Transverse colon (tissue), 3 donors: ENCODE measurements at regions not wholly inside any gene's neighbourhood (a gene's known extent, or its start where the extent isn't known, plus 50 kb on each side); places are given as distances from the start of the nearest gene placed in this dataset.

Source experiments
- POLR2A ChIP-seq: fragments of 450-650 bp; IDR thresholded peaks from one replicate; pipeline ENCODE4 v1.6.1; 2016; ENCODE audit warnings: antibody characterized with exemption, mild to moderate bottlenecking, moderate library complexity
- POLR2AphosphoS5 ChIP-seq, 3 donors: sonication (generic); formaldehyde crosslinking; IDR thresholded peaks; one replicate each; pipeline ENCODE4 v1.6.1; 2016; ENCODE audit warnings: antibody characterized with exemption in 3 of 3

DNA sequence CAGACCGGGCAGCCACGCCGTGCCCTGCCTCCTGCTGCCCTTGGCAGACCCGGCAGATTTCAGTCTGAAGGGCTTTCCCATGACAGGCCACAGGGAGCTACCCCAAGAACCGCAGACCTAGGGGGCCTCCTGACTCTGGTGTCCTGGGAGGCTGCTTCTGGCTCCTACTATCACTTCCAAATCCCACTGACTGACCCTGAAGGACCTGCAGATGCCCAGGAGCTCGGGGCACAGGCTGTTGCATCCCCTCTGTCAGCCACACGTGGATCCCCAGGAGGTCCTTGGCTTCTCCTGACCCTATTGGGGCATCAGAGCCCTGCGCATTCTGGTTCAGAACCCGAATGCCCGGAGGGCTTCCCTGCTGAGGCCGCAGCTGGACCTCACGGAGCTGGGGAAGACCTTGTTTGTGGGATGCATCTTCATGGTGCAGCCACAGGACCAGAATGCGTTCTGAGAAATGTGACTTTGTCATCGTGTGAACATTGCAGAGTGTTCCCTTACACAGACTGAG, 81.3 kb upstream of the IRX4 start:
- TF ChIP-seq POLR2A (no peak), POLR2AphosphoS5 (IDR thresholded peaks at IDR 0.05) (no peak)
